Endothelial cell of umbilical vein (primary cell): ENCODE measurements at regions not wholly inside any gene's neighbourhood (a gene's known extent, or its start where the extent isn't known, plus 50 kb on each side); places are given as distances from the start of the nearest gene placed in this dataset.

ENCODE experiments used
- BruUV-seq: library from RNA; stranded (reverse); fragments of 400-500 nt; replicated peaks from 2 replicates; lab custom pipeline; 2021; lab: Mats Ljungman, UMichigan
- CTCF ChIA-PET: fragments of 300-600, 350-600 bp; sonication (Branson Sonifier 250); formaldehyde crosslinking; loops from one replicate; lab custom pipeline; 2021; ENCODE audit warnings: antibody characterized with exemption, inconsistent platforms; lab: Charles Lee
- POLR2A ChIA-PET: fragments of 300-600, 350-600 bp; sonication (Branson Sonifier 250); formaldehyde crosslinking; loops from one replicate; lab custom pipeline; 2021; ENCODE audit warnings: antibody characterized with exemption, inconsistent platforms; lab: Charles Lee
- DNase-seq: peaks from one replicate; pipeline ENCODE4 v3.0.0-alpha.2; 2011; ENCODE audit warnings: low read depth, low spot score
- FAIRE-seq: peaks from 2 replicates; lab custom pipeline; 2011; peaks lifted over from hg19 to GRCh38; lab: Jason Lieb, UNC
- H2AFZ ChIP-seq: 2 replicates; pipeline ENCODE4 v1.6.0; 2012; ENCODE audit warnings: low read depth, low read length, control low read depth, inconsistent platforms
- H3K27ac ChIP-seq: 2 replicates; pipeline ENCODE4 v1.5.1; 2011; ENCODE audit warnings: low read depth, mild to moderate bottlenecking, control low read depth, low read length, moderate library complexity; ENCODE audit not compliant: insufficient read depth
- H3K27me3 ChIP-seq, 2 experiments: 2 replicates each; pipeline versions ENCODE4 v1.6.0 to v1.6.1; 2011; ENCODE audit warnings: low read length in 2 of 2, mixed read lengths in 1 of 2; ENCODE audit not compliant: control insufficient read depth in 2 of 2, insufficient read depth in 2 of 2
- H3K36me3 ChIP-seq, 2 experiments: 2 replicates in 1 of 2; 3 replicates in 1 of 2; pipeline ENCODE4 v1.5.1; 2011; ENCODE audit warnings: low read length in 2 of 2, mild to moderate bottlenecking in 1 of 2, moderate library complexity in 1 of 2; ENCODE audit not compliant: control insufficient read depth in 2 of 2, insufficient read depth in 2 of 2; ENCODE audit errors: extremely low read depth in 1 of 2
- H3K4me1 ChIP-seq: 3 replicates; pipeline ENCODE4 v1.5.1; 2011; ENCODE audit warnings: mild to moderate bottlenecking, low read length; ENCODE audit not compliant: control insufficient read depth, insufficient read depth; ENCODE audit errors: extremely low read depth
- H3K4me2 ChIP-seq: 2 replicates; pipeline ENCODE4 v1.6.1; 2011; ENCODE audit warnings: low read length, control low read depth, mixed read lengths; ENCODE audit not compliant: insufficient read depth
- H3K4me3 ChIP-seq, 3 experiments: fragments of 200-600 bp in 1 of 3; sonication (generic), shearing (Covaris generic) in 1 of 3; replicated peaks in 1 of 3; 2 replicates each; pipeline ENCODE4 v1.5.1; 2011 to 2016; ENCODE audit warnings: control low read depth in 3 of 3, low read length in 3 of 3, mild to moderate bottlenecking in 2 of 3, inconsistent platforms in 1 of 3, low read depth in 1 of 3, moderate library complexity in 1 of 3; ENCODE audit not compliant: insufficient read depth in 1 of 3
- H3K79me2 ChIP-seq: 2 replicates; pipeline ENCODE4 v1.6.0; 2012; ENCODE audit warnings: low read length, inconsistent platforms; ENCODE audit not compliant: control insufficient read depth, insufficient read depth
- H3K9ac ChIP-seq: replicated peaks from 2 replicates; pipeline ENCODE3; 2011; ENCODE audit warnings: low read length, control low read depth; ENCODE audit not compliant: insufficient read depth; ENCODE audit errors: extremely low read depth
- H3K9me1 ChIP-seq: replicated peaks from 3 replicates; pipeline ENCODE4 v1.6.0; 2011; ENCODE audit warnings: mild to moderate bottlenecking, low read length; ENCODE audit not compliant: control insufficient read depth, insufficient read depth; ENCODE audit errors: extremely low read depth
- H3K9me3 ChIP-seq: replicated peaks from 2 replicates; pipeline ENCODE4 v1.5.1; 2012; ENCODE audit warnings: low read length, inconsistent platforms; ENCODE audit not compliant: control insufficient read depth, insufficient read depth
- H4K20me1 ChIP-seq: replicated peaks from 2 replicates; pipeline ENCODE3; 2011; ENCODE audit warnings: mild to moderate bottlenecking, low read length; ENCODE audit not compliant: control insufficient read depth, insufficient read depth; ENCODE audit errors: extremely low read depth
- EZH2 ChIP-seq: IDR thresholded peaks from 2 replicates; pipeline ENCODE4 v1.6.1; 2012; ENCODE audit warnings: borderline replicate concordance, low read depth, mild to moderate bottlenecking, moderate library complexity, low read length, inconsistent platforms; ENCODE audit not compliant: severe bottlenecking
- FOS ChIP-seq: IDR thresholded peaks from 2 replicates; pipeline ENCODE4 v1.6.1; 2011; ENCODE audit warnings: mild to moderate bottlenecking, low read length, moderate library complexity, borderline replicate concordance; ENCODE audit not compliant: insufficient read depth
- GATA2 ChIP-seq: IDR thresholded peaks from 2 replicates; pipeline ENCODE4 v1.7.0; 2011; ENCODE audit warnings: low read depth, mild to moderate bottlenecking, moderate library complexity, mixed read lengths, low read length; ENCODE audit not compliant: insufficient read length, insufficient read depth
- JUN ChIP-seq: IDR thresholded peaks from 2 replicates; pipeline ENCODE4 v1.6.1; 2011; ENCODE audit warnings: borderline replicate concordance, low read depth; ENCODE audit not compliant: insufficient read length, insufficient read depth
- MYC ChIP-seq: IDR thresholded peaks from one replicate; pipeline ENCODE4 v1.6.1; 2011; ENCODE audit warnings: mild to moderate bottlenecking, low read depth, low read length
- POLR2A ChIP-seq: IDR thresholded peaks from 2 replicates; pipeline ENCODE4 v1.6.1; 2012; ENCODE audit warnings: low read depth, mild to moderate bottlenecking, control low read depth, low read length
- POLR2AphosphoS5 ChIP-seq: IDR thresholded peaks from 2 replicates; pipeline ENCODE4 v1.6.1; 2012; ENCODE audit warnings: low read depth, mild to moderate bottlenecking, control low read depth, low read length, moderate library complexity; ENCODE audit not compliant: insufficient read depth
- dilution Hi-C: fragments of 300-500 bp; cut with MboI; formaldehyde crosslinking; loops from one replicate; pipeline ENCODE4 v1.15.0; 2019; ENCODE audit warnings: low sequenced_read_pairs; ENCODE audit not compliant: extremely low pct_ligation_motif_present
- intact Hi-C: fragments of 100-400 bp; cut with micrococcal nuclease; formaldehyde crosslinking; loops from one replicate; pipeline ENCODE4 v1.10.0; 2022
- TF ChIP-seq, protein P1 (sequence below), 2 donors: IDR thresholded peaks; 1 replicate in 1 of 2; 2 replicates in 1 of 2; pipeline ENCODE4 v1.5.1; 2011; ENCODE audit warnings: low read length in 2 of 2, mild to moderate bottlenecking in 2 of 2, moderate library complexity in 2 of 2, control low read depth in 1 of 2, inconsistent platforms in 1 of 2, low read depth in 1 of 2; ENCODE audit not compliant: insufficient read depth in 1 of 2; ENCODE audit errors: extremely low read depth in 1 of 2
- TF ChIP-seq, protein P2 (sequence below): IDR thresholded peaks from 2 replicates; pipeline ENCODE4 v1.6.1; 2011; ENCODE audit not compliant: insufficient read depth, insufficient read length

DNA sequence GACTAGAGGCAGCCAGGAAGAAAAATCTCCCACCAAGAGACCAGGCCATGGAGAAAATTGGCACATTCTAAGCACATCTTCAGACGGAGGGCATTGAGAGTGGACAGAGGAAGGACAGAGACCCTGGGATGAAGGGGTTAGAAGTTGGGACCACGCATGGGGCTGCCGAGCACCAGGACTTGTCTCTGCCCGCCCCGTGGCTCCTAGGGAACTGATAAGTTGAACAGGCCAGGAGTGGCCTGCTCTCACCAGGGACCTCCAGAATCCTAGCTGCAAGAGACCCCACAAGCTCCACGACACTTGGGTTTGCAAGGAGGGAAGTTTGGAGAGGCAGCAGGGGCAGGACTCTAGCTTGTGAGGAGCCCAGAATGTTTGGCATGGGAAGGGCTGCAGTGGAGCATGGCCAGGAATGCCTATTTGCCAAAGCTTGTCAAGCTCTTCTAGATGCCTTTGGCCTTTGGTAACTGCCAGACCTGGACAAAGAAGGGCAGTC lies 355.1 kb downstream of the NSUN3 start:
- Histone ChIP-seq H3K27me3 (no peaks in the 10 kb centered on the region), H3K79me2 (no peaks in the 10 kb centered on the region), H3K4me3 (no peak overlapping the region), H3K36me3 (no peaks in the 10 kb centered on the region), H3K27ac (no peak overlapping the region), H3K9ac (no peak overlapping the region), H4K20me1 (no peaks in the 10 kb centered on the region), H3K4me2 (no peak overlapping the region), H3K9me1 (no peaks in the 10 kb centered on the region), H3K9me3 (no peaks in the 10 kb centered on the region), H2AFZ (no peak overlapping the region), H3K4me1 (no peaks in the 10 kb centered on the region)
- CTCF ChIA-PET, result no interaction called here
- TF ChIP-seq EZH2 (no peak), FOS (no peak), POLR2AphosphoS5 (no peak), POLR2A (no peak), MYC (no peak), JUN (no peak), GATA2 (no peak)
- TF ChIP-seq, protein P1, sequence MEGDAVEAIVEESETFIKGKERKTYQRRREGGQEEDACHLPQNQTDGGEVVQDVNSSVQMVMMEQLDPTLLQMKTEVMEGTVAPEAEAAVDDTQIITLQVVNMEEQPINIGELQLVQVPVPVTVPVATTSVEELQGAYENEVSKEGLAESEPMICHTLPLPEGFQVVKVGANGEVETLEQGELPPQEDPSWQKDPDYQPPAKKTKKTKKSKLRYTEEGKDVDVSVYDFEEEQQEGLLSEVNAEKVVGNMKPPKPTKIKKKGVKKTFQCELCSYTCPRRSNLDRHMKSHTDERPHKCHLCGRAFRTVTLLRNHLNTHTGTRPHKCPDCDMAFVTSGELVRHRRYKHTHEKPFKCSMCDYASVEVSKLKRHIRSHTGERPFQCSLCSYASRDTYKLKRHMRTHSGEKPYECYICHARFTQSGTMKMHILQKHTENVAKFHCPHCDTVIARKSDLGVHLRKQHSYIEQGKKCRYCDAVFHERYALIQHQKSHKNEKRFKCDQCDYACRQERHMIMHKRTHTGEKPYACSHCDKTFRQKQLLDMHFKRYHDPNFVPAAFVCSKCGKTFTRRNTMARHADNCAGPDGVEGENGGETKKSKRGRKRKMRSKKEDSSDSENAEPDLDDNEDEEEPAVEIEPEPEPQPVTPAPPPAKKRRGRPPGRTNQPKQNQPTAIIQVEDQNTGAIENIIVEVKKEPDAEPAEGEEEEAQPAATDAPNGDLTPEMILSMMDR (IDR thresholded peaks at IDR 0.05; ENCODE audit: extremely low read depth in 1 of 2, insufficient read depth in 1 of 2, low read depth in 1 of 2, low read length in 2 of 2), result no peak
- TF ChIP-seq, protein P2, sequence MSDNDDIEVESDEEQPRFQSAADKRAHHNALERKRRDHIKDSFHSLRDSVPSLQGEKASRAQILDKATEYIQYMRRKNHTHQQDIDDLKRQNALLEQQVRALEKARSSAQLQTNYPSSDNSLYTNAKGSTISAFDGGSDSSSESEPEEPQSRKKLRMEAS, result no peak
- intact Hi-C loops, result no loop called here
- dilution Hi-C loops, result no loop called here
- FAIRE-seq (no peak), DNase-seq (no peak)
- no TSS peak for BruUV-seq
- POLR2A ChIA-PET, result no interaction called here
